ENCODE measurements at regions not wholly inside any gene's neighbourhood (a gene's known extent, or its start where the extent isn't known, plus 50 kb on each side); places are given as distances from the start of the nearest gene placed in this dataset.

DNA sequence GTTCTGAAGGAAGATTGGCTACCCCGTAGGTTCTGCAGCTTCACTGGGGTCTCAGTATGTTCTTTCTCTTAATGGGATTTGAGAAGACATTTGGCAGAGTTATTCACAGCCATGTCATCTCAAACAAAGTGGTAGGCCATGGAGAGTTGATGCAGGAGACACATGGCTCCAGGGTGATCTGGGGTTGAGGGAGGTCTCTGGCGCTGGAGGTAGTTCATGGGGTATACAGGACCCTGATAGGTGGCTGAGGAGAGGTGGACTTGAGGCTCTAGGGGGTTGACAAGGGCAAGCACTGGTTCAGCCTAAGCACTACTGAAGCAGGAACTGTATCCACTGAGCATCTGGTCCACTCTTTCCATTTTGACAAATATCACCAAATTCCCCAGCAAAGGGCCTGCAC lies 100.4 kb downstream of the C1orf94 start:
- TF ChIP-seq, protein P1, sequence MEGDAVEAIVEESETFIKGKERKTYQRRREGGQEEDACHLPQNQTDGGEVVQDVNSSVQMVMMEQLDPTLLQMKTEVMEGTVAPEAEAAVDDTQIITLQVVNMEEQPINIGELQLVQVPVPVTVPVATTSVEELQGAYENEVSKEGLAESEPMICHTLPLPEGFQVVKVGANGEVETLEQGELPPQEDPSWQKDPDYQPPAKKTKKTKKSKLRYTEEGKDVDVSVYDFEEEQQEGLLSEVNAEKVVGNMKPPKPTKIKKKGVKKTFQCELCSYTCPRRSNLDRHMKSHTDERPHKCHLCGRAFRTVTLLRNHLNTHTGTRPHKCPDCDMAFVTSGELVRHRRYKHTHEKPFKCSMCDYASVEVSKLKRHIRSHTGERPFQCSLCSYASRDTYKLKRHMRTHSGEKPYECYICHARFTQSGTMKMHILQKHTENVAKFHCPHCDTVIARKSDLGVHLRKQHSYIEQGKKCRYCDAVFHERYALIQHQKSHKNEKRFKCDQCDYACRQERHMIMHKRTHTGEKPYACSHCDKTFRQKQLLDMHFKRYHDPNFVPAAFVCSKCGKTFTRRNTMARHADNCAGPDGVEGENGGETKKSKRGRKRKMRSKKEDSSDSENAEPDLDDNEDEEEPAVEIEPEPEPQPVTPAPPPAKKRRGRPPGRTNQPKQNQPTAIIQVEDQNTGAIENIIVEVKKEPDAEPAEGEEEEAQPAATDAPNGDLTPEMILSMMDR (IDR thresholded peaks at IDR 0.05), result no peak
- TF ChIP-seq EP300 (IDR thresholded peaks at IDR 0.05) (no peak), POLR2A (IDR thresholded peaks at IDR 0.05) (no peak)
